ENCODE measurements at regions not wholly inside any gene's neighbourhood (a gene's known extent, or its start where the extent isn't known, plus 50 kb on each side); places are given as distances from the start of the nearest gene placed in this dataset.
A peak's percentile ranks its signal among the peaks of the same experiment; 100 is the strongest.

GRCh38 chr2:105593221-105593967 is 151.3 kb upstream of the NCK2 start:
- DNase-seq (peak; percentile 53), ATAC-seq (peak; percentile 12; the same call in 1 of the 2 replicates)
- intact Hi-C loops (cut with micrococcal nuclease), result no loop called here
- Histone ChIP-seq H2AFZ (ENCODE audit: low read length) (no peak overlapping the region), H3K4me2 (ENCODE audit: low read length) (no peak overlapping the region), H3K27ac (ENCODE audit: low read length) (peak overlapping the region; percentile 31; the same call in 1 of the 2 replicates), H4K20me1 (ENCODE audit: low read length) (no peaks in the 10 kb centered on the region), H3K27me3 (ENCODE audit: low read length) (no peaks in the 10 kb centered on the region), H3F3A (ENCODE audit: low read length, unreplicated experiment) (peaks cover 4% of the 10 kb centered on the region), H3K4me3 (ENCODE audit: low read length) (no peak overlapping the region), H3K79me2 (ENCODE audit: low read length) (no peaks in the 10 kb centered on the region), H3K4me1 (ENCODE audit: insufficient read depth, low read length) (peaks cover 34% of the 10 kb centered on the region), H3K9me2 (replicated peaks; ENCODE audit: low read length) (no peaks in the 10 kb centered on the region), H3K36me3 (ENCODE audit: low read depth, low read length) (no peaks in the 10 kb centered on the region), H3K9me3 (ENCODE audit: low read length) (no peaks in the 10 kb centered on the region), H3K9ac (ENCODE audit: low read length) (no peak overlapping the region)
- ChIA-PET POLR2A (ENCODE audit: unreplicated experiment) (no interaction called here), CTCF (no interaction called here)
- no peak for TF ChIP-seq EZH2phosphoT487 (IDR thresholded peaks at IDR 0.05; ENCODE audit: borderline replicate concordance, low read length)
- no peak for TF ChIP-seq EZH2 (IDR thresholded peaks at IDR 0.05; ENCODE audit: low read length, unreplicated experiment)
- no peak for TF ChIP-seq CTCF (conservative IDR thresholded peaks at IDR 0.05; ENCODE audit: low read depth, low read length)
- no TSS peak for BruUV-seq (replicated peaks)

- POLR2A ChIA-PET (ENCODE audit: unreplicated experiment), result no interaction called here
- Histone ChIP-seq H3K9me2 (replicated peaks; ENCODE audit: low read length) (no peaks in the 10 kb centered on the region), H3K4me3 (ENCODE audit: low read length) (no peak overlapping the region), H2AFZ (ENCODE audit: low read length) (no peak overlapping the region), H3K27me3 (ENCODE audit: low read length) (no peaks in the 10 kb centered on the region), H3K9me3 (ENCODE audit: low read length) (no peaks in the 10 kb centered on the region), H3F3A (ENCODE audit: low read length, unreplicated experiment) (peaks cover 4% of the 10 kb centered on the region), H4K20me1 (ENCODE audit: low read length) (no peaks in the 10 kb centered on the region), H3K4me1 (ENCODE audit: insufficient read depth, low read length) (peaks cover 34% of the 10 kb centered on the region), H3K36me3 (ENCODE audit: low read depth, low read length) (no peaks in the 10 kb centered on the region), H3K4me2 (ENCODE audit: low read length) (no peak overlapping the region), H3K27ac (ENCODE audit: low read length) (peak overlapping the region; percentile 13; the same call in 1 of the 2 replicates), H3K9ac (ENCODE audit: low read length) (no peak overlapping the region), H3K79me2 (ENCODE audit: low read length) (no peaks in the 10 kb centered on the region)
- CTCF ChIA-PET, result no interaction called here
- no peak for DNase-seq
- intact Hi-C loops (cut with micrococcal nuclease), result no loop called here
- BruUV-seq (replicated peaks), result no TSS peak
- ATAC-seq, result no peak
- TF ChIP-seq CTCF (conservative IDR thresholded peaks at IDR 0.05; ENCODE audit: low read depth, low read length) (no peak), EZH2phosphoT487 (IDR thresholded peaks at IDR 0.05; ENCODE audit: borderline replicate concordance, low read length) (no peak), EZH2 (IDR thresholded peaks at IDR 0.05; ENCODE audit: low read length, unreplicated experiment) (no peak)
Observed at GRCh38 chr2:105592288-105592687, 152.4 kb upstream of the NCK2 start.

Data from PC-3 (cell line).